ENCODE measurements at regions not wholly inside any gene's neighbourhood (a gene's known extent, or its start where the extent isn't known, plus 50 kb on each side); places are given as distances from the start of the nearest gene placed in this dataset.
"Not testable (repeated sequence)": the region's sequence is repeated elsewhere in the genome, so short reads cannot be mapped to it uniquely, and the experiment has no call there.

- H3K36me3 ChIP-seq (ENCODE audit: control insufficient read depth in 2 of 2, extremely low read depth in 1 of 2, insufficient read depth in 2 of 2, low read length in 2 of 2); H3K9me1 ChIP-seq (ENCODE audit: control insufficient read depth, extremely low read depth, insufficient read depth, low read length); H3K27me3 ChIP-seq (ENCODE audit: control insufficient read depth, extremely low read depth, insufficient read depth, low read length); H3K4me2 ChIP-seq (ENCODE audit: control insufficient read depth, extremely low read depth, insufficient read depth, low read depth, low read length); H3K9me3 ChIP-seq (ENCODE audit: control insufficient read depth, low read depth, low read length); H4K20me1 ChIP-seq (ENCODE audit: control insufficient read depth, extremely low read depth, insufficient read depth, low read length); DNase-seq (ENCODE audit: low read depth, low spot score); H3K4me3 ChIP-seq (ENCODE audit: control insufficient read depth in 2 of 3, extremely low read depth in 1 of 3, insufficient read depth in 2 of 3, low read depth in 1 of 3, low read length in 3 of 3); H3K4me1 ChIP-seq (ENCODE audit: control insufficient read depth, extremely low read depth, insufficient read depth, low read length); H3K9ac ChIP-seq (ENCODE audit: control insufficient read depth, extremely low read depth, insufficient read depth, low read length); H2AFZ ChIP-seq (ENCODE audit: control insufficient read depth, low read length); FAIRE-seq; H3K27ac ChIP-seq (ENCODE audit: control insufficient read depth, insufficient read depth, low read length); H3K79me2 ChIP-seq (ENCODE audit: control insufficient read depth, insufficient read depth, low read length); dilution Hi-C loops (cut with MboI; ENCODE audit: extremely low pct_ligation_motif_present, low sequenced_read_pairs): not testable (repeated sequence)
These were observed 175.9 kb upstream of the PLGLB2 start for GRCh38 chr2:87571889-87572465.

GRCh38 chr2:87572906-87573305, 175.0 kb upstream of the PLGLB2 start:
- H3K9me1 ChIP-seq (ENCODE audit: control insufficient read depth, extremely low read depth, insufficient read depth, low read length); DNase-seq (ENCODE audit: low read depth, low spot score); H3K9me3 ChIP-seq (ENCODE audit: control insufficient read depth, low read depth, low read length); H3K27ac ChIP-seq (ENCODE audit: control insufficient read depth, insufficient read depth, low read length); H2AFZ ChIP-seq (ENCODE audit: control insufficient read depth, low read length); H3K79me2 ChIP-seq (ENCODE audit: control insufficient read depth, insufficient read depth, low read length); H3K4me2 ChIP-seq (ENCODE audit: control insufficient read depth, extremely low read depth, insufficient read depth, low read depth, low read length); H3K36me3 ChIP-seq (ENCODE audit: control insufficient read depth in 2 of 2, extremely low read depth in 1 of 2, insufficient read depth in 2 of 2, low read length in 2 of 2); FAIRE-seq; H4K20me1 ChIP-seq (ENCODE audit: control insufficient read depth, extremely low read depth, insufficient read depth, low read length); dilution Hi-C loops (cut with MboI; ENCODE audit: extremely low pct_ligation_motif_present, low sequenced_read_pairs); H3K27me3 ChIP-seq (ENCODE audit: control insufficient read depth, extremely low read depth, insufficient read depth, low read length); H3K9ac ChIP-seq (ENCODE audit: control insufficient read depth, extremely low read depth, insufficient read depth, low read length); H3K4me3 ChIP-seq (ENCODE audit: control insufficient read depth in 2 of 3, extremely low read depth in 1 of 3, insufficient read depth in 2 of 3, low read depth in 1 of 3, low read length in 3 of 3); H3K4me1 ChIP-seq (ENCODE audit: control insufficient read depth, extremely low read depth, insufficient read depth, low read length): not testable (repeated sequence)

GRCh38 chr2:87573386-87574192, 174.3 kb upstream of the PLGLB2 start:
- H3K79me2 ChIP-seq (ENCODE audit: control insufficient read depth, insufficient read depth, low read length); H3K4me2 ChIP-seq (ENCODE audit: control insufficient read depth, extremely low read depth, insufficient read depth, low read depth, low read length); H4K20me1 ChIP-seq (ENCODE audit: control insufficient read depth, extremely low read depth, insufficient read depth, low read length); H3K4me3 ChIP-seq (ENCODE audit: control insufficient read depth in 2 of 3, extremely low read depth in 1 of 3, insufficient read depth in 2 of 3, low read depth in 1 of 3, low read length in 3 of 3); H2AFZ ChIP-seq (ENCODE audit: control insufficient read depth, low read length); H3K9ac ChIP-seq (ENCODE audit: control insufficient read depth, extremely low read depth, insufficient read depth, low read length); H3K9me3 ChIP-seq (ENCODE audit: control insufficient read depth, low read depth, low read length); H3K36me3 ChIP-seq (ENCODE audit: control insufficient read depth in 2 of 2, extremely low read depth in 1 of 2, insufficient read depth in 2 of 2, low read length in 2 of 2); dilution Hi-C loops (cut with MboI; ENCODE audit: extremely low pct_ligation_motif_present, low sequenced_read_pairs); H3K4me1 ChIP-seq (ENCODE audit: control insufficient read depth, extremely low read depth, insufficient read depth, low read length); H3K9me1 ChIP-seq (ENCODE audit: control insufficient read depth, extremely low read depth, insufficient read depth, low read length); FAIRE-seq; H3K27ac ChIP-seq (ENCODE audit: control insufficient read depth, insufficient read depth, low read length); DNase-seq (ENCODE audit: low read depth, low spot score); H3K27me3 ChIP-seq (ENCODE audit: control insufficient read depth, extremely low read depth, insufficient read depth, low read length): not testable (repeated sequence)

GRCh38 chr2:87574193-87575119, 173.4 kb upstream of the PLGLB2 start:
- H3K4me1 ChIP-seq (ENCODE audit: control insufficient read depth, extremely low read depth, insufficient read depth, low read length); H2AFZ ChIP-seq (ENCODE audit: control insufficient read depth, low read length); H3K4me3 ChIP-seq (ENCODE audit: control insufficient read depth in 2 of 3, extremely low read depth in 1 of 3, insufficient read depth in 2 of 3, low read depth in 1 of 3, low read length in 3 of 3); H3K79me2 ChIP-seq (ENCODE audit: control insufficient read depth, insufficient read depth, low read length); H3K36me3 ChIP-seq (ENCODE audit: control insufficient read depth in 2 of 2, extremely low read depth in 1 of 2, insufficient read depth in 2 of 2, low read length in 2 of 2); H3K9ac ChIP-seq (ENCODE audit: control insufficient read depth, extremely low read depth, insufficient read depth, low read length); FAIRE-seq; H3K4me2 ChIP-seq (ENCODE audit: control insufficient read depth, extremely low read depth, insufficient read depth, low read depth, low read length); H3K9me3 ChIP-seq (ENCODE audit: control insufficient read depth, low read depth, low read length); H3K27ac ChIP-seq (ENCODE audit: control insufficient read depth, insufficient read depth, low read length); H3K9me1 ChIP-seq (ENCODE audit: control insufficient read depth, extremely low read depth, insufficient read depth, low read length); dilution Hi-C loops (cut with MboI; ENCODE audit: extremely low pct_ligation_motif_present, low sequenced_read_pairs); H3K27me3 ChIP-seq (ENCODE audit: control insufficient read depth, extremely low read depth, insufficient read depth, low read length); DNase-seq (ENCODE audit: low read depth, low spot score); H4K20me1 ChIP-seq (ENCODE audit: control insufficient read depth, extremely low read depth, insufficient read depth, low read length): not testable (repeated sequence)
